Activated CD4-positive, alpha-beta T cell treated with anti-CD3 and anti-CD28 coated beads, Interleukin-2, amount 10 ng/mL, durations not matched to agents 7 days and 5 days (primary cell): ENCODE measurements at regions not wholly inside any gene's neighbourhood (a gene's known extent, or its start where the extent isn't known, plus 50 kb on each side); places are given as distances from the start of the nearest gene placed in this dataset.
A peak's percentile ranks its signal among the peaks of the same experiment; 100 is the strongest.

Experiments used
- CTCF ChIA-PET: fragments of 350-600 bp; sonication (Branson Sonifier 250); formaldehyde crosslinking; loops from one replicate; lab custom pipeline; 2021; ENCODE audit warnings: antibody characterized with exemption; lab: Charles Lee
- POLR2A ChIA-PET: fragments of 350-600 bp; sonication (Branson Sonifier 250); formaldehyde crosslinking; loops from one replicate; lab custom pipeline; 2021; ENCODE audit warnings: antibody characterized with exemption; lab: Charles Lee
- DNase-seq: peaks from one replicate; pipeline ENCODE4 v3.0.0-alpha.2; 2020
- H3K27ac Mint-ChIP-seq: one replicate; pipeline ENCODE4 v1.8.0; 2021; ENCODE audit warnings: mild to moderate bottlenecking, moderate library complexity, mixed read lengths
- H3K27me3 Mint-ChIP-seq: one replicate; pipeline ENCODE4 v1.8.0; 2021; ENCODE audit warnings: mixed read lengths
- H3K36me3 Mint-ChIP-seq: one replicate; pipeline ENCODE4 v1.8.0; 2021; ENCODE audit warnings: low read depth, mixed read lengths
- H3K4me1 Mint-ChIP-seq: one replicate; pipeline ENCODE4 v1.8.0; 2021; ENCODE audit warnings: mixed read lengths
- H3K4me3 Mint-ChIP-seq: one replicate; pipeline ENCODE4 v1.8.0; 2021; ENCODE audit warnings: mild to moderate bottlenecking, moderate library complexity, mixed read lengths
- H3K9me3 Mint-ChIP-seq: one replicate; pipeline ENCODE4 v1.8.0; 2021; ENCODE audit warnings: mixed read lengths

DNA sequence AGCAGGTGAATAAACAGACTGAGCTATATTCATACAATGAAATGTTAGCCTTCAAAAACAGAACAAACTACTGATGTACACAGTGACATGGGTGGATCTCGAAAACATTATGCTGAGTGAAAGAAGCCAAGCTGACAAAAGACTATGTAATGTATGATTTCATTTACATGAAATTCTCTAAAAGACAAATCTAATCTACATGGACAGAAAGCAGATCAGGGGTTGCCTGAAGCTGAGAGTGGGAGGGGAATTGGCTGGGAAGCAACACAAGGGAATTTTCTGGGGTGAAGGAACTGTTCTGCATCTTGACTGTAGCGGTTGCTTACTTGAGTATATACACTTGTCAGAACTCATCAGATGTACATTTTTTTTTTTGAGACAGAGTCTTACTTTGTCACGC, 121.7 kb upstream of the SVIL start:
- Mint-ChIP-seq H3K4me1 (no peaks in the 10 kb centered on the region), H3K27ac (no peak overlapping the region), H3K4me3 (no peak overlapping the region), H3K9me3 (no peaks in the 10 kb centered on the region), H3K27me3 (peaks cover 4% of the 10 kb centered on the region), H3K36me3 (no peaks in the 10 kb centered on the region)
- ChIA-PET CTCF (no interaction called here), POLR2A (no interaction called here)
- no peak for DNase-seq

DNA sequence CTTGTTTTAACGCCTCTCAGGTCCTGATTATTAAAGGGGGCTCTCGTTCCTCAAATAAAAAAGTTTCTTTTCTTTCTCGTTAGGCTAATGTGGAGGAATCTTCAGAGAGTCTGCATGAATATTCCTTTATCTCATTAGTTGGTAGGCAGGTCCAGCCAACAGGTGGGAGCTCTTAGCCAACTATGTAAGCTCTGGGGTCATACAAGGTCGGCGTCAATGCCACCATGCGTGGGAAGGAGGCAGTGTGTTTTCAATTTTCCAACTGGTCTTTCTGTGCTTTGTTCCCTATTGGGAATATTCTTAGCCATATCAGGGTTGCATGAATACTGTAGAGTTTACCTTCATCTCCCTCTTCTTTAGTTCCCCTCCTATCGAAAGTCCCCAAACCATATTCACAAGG, 118.5 kb upstream of the SVIL start:
- Mint-ChIP-seq H3K4me1 (no peaks in the 10 kb centered on the region), H3K27me3 (peaks cover 8% of the 10 kb centered on the region), H3K9me3 (no peaks in the 10 kb centered on the region), H3K4me3 (no peak overlapping the region), H3K36me3 (no peaks in the 10 kb centered on the region), H3K27ac (no peak overlapping the region)
- ChIA-PET POLR2A (no interaction called here), CTCF (interaction anchor here (2.3 kb wide), 1 partner anchor 10 kb away, joined by 5 read pairs; no protein-coding TSS in a partner anchor)
- no peak for DNase-seq

DNA sequence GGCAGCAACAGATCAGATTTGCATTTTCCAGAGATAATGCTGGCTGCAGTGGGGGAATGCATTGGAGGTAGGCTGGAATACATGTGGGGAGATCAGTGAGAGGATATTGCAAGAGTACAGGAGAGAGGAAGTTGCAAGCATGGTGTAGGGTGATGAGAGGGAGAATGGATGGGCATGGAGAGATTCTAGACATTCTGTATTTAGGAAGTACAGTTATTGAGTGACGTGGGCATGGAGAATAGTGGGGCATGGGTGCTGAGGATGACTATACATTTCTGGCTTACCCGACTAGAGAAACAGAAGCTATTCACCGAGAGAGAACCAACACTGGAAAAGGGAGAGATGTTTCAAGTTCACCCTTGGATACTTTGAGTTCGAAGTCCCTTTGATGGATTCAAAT, 116.9 kb upstream of the SVIL start:
- no peaks in the 10 kb centered on the region for H3K9me3 Mint-ChIP-seq
- CTCF ChIA-PET = interaction anchor here (2.3 kb wide), 1 partner anchor 12 kb away, joined by 5 read pairs; no protein-coding TSS in a partner anchor

DNA sequence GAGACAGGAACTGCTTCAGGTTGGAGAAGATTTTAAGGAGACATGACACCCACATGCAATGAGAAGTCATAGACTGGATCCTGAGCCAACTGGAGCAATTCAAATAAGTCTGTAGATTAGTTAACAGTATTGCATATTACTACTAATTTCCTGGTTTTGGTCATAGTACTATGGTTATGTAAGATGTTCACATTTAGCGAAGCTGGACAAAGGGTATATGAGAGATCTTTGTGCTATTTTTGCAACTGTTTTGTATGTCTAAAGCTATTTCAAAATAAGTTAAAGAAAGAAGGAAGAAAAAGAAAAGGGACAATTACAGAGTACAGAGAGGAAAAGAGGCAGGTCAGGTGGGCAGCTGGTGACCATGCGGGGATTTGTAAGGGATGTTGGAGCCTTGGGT, 116.5 kb upstream of the SVIL start:
- no peak overlapping the region for H3K27ac Mint-ChIP-seq
- DNase-seq = no peak
- no peaks in the 10 kb centered on the region for H3K4me1 Mint-ChIP-seq
- H3K9me3 Mint-ChIP-seq = no peaks in the 10 kb centered on the region
- no peaks in the 10 kb centered on the region for H3K36me3 Mint-ChIP-seq
- ChIA-PET POLR2A (no interaction called here), CTCF (interaction anchor here (2.3 kb wide), 1 partner anchor 12 kb away, joined by 5 read pairs; no protein-coding TSS in a partner anchor)
- peaks cover 9% of the 10 kb centered on the region for H3K27me3 Mint-ChIP-seq
- H3K4me3 Mint-ChIP-seq = no peak overlapping the region

More for the DNA sequence above, 116.9 kb upstream of the SVIL start:
- H3K27ac Mint-ChIP-seq = no peak overlapping the region
- no peak for DNase-seq
- H3K27me3 Mint-ChIP-seq = peaks cover 9% of the 10 kb centered on the region
- POLR2A ChIA-PET = interaction anchor here (0.7 kb wide), 1 partner anchor 70 kb away, joined by 7 read pairs; no protein-coding TSS in a partner anchor
- H3K4me1 Mint-ChIP-seq = no peaks in the 10 kb centered on the region
- H3K4me3 Mint-ChIP-seq = no peak overlapping the region
- H3K36me3 Mint-ChIP-seq = no peaks in the 10 kb centered on the region

DNA sequence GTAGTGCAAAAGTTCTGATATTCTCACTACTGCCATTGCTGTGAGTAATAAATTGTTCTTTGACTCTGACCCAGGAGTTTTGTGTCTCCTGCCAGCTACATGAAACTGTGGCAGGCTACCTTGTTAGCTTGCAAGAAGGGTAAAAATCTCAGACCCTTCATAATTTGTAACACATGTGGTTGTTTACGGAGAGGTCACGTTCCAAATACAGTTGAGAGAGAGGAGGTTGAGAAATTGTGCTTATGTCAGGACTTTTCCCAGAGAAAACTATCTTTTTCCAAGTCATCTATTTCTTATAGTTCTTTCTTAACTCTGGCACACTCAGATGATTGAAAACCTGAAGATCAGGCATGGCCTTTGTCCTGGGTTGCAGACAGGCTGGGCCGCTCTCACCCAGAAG, 114.4 kb upstream of the SVIL start:
- H3K4me1 Mint-ChIP-seq = no peaks in the 10 kb centered on the region
- ChIA-PET POLR2A (no interaction called here), CTCF (no interaction called here)
- H3K9me3 Mint-ChIP-seq = no peaks in the 10 kb centered on the region
- H3K27me3 Mint-ChIP-seq = peaks cover 9% of the 10 kb centered on the region
- H3K27ac Mint-ChIP-seq = no peak overlapping the region
- no peak for DNase-seq
- H3K36me3 Mint-ChIP-seq = no peaks in the 10 kb centered on the region
- H3K4me3 Mint-ChIP-seq = no peak overlapping the region

DNA sequence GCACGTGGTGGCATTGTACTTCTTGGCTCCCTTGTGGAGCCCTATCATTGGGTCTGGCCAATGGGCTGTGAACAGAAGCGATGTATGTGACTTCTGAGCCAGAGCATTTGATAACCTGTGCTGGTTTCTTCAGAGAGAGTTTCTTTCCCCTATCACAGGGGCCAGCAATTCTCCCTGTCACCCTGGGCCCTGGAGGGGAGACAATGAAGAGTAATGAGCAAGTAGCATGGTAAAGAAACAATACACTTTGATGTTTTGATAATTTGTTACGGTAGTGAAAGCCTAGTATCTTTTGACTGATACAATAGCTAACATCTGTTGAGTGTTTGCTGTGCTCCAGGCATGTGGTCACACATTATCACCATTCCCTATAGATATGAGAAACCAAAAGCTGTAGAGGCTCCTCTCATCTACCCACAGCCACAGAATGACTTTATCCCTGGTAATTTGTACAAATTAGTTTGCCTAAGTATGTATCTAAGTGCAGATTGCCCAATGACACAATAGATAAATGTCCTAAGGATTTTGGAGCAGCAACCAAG, 113.4 kb upstream of the SVIL start:
- Mint-ChIP-seq H3K4me1 (no peaks in the 10 kb centered on the region), H3K36me3 (no peaks in the 10 kb centered on the region), H3K27me3 (peaks cover 8% of the 10 kb centered on the region), H3K27ac (no peak overlapping the region), H3K4me3 (no peak overlapping the region), H3K9me3 (no peaks in the 10 kb centered on the region)
- CTCF ChIA-PET = no interaction called here
- DNase-seq = no peak
- POLR2A ChIA-PET = no interaction called here

DNA sequence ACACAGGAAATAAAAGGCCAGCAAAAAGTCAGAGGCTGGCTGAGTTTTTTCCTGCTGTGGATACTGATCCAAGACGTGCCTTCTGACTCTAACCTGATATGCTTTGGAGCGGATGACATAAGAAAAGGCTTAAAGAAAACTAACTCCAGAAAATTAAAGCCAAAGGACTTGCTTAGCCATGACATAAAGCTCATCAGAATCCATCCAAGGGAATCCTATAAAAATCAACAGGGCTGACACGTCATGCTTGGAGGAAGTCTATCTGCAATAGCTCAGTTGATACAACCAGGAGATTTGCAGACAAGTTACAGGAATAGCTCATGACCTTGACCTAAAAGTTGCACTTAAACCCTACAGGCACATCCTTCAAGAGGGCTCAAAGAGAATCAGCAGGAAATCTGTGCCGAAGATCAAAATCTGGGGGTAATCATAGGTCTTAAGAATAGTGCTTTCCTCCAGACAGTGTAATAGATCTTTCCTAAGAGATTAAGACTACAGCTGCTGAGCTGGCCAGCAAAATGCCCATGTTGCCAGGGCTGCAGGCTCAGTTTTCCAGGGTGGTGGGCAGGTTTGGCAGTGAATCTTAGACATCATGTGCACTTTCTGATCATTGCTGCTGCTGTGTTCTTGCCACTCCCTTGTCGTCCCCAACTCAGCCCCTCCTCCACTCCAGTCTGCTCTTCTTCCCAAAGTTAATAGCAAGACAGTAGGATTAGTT, 111.5 kb upstream of the SVIL start:
- no peak for DNase-seq
- H3K36me3 Mint-ChIP-seq = no peaks in the 10 kb centered on the region
- H3K4me1 Mint-ChIP-seq = no peaks in the 10 kb centered on the region
- H3K4me3 Mint-ChIP-seq = no peak overlapping the region
- H3K27me3 Mint-ChIP-seq = peaks cover 8% of the 10 kb centered on the region
- H3K9me3 Mint-ChIP-seq = no peaks in the 10 kb centered on the region
- ChIA-PET CTCF (interaction anchor here (0.7 kb wide), 1 partner anchor 252 kb away, joined by 3 read pairs; no protein-coding TSS in a partner anchor), POLR2A (no interaction called here)
- no peak overlapping the region for H3K27ac Mint-ChIP-seq

DNA sequence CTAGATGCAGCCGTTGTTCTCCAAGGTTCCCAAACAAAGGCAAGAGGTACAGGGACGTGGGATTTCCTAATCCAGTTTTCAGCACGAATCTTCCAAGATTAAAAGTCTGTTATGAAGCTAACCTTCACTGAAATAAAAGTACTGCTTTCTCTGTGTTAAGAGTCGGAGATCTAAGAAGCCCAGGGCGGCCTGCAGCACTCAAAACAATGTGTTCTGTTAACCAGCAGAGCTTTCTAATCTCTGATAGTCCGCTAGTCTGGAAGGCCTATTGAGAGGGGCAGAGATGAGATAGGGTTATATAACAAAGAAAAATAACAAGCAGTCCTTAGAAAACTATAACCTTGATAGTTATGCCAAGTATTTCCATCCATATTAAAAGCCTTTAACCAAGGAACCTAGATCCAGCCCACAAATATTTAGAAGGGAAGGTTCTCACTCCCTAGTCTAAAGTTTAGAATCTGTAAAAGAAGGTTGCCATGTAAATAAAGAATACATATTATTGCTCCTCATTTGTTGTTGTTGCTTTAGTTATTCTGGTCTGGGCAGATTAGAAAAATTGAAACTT, 106.3 kb upstream of the SVIL start:
- Mint-ChIP-seq H3K9me3 (no peaks in the 10 kb centered on the region), H3K36me3 (no peaks in the 10 kb centered on the region), H3K4me1 (peaks cover 6% of the 10 kb centered on the region), H3K4me3 (no peak overlapping the region), H3K27ac (no peak overlapping the region), H3K27me3 (peaks cover 30% of the 10 kb centered on the region)
- ChIA-PET POLR2A (no interaction called here), CTCF (no interaction called here)
- DNase-seq = no peak

DNA sequence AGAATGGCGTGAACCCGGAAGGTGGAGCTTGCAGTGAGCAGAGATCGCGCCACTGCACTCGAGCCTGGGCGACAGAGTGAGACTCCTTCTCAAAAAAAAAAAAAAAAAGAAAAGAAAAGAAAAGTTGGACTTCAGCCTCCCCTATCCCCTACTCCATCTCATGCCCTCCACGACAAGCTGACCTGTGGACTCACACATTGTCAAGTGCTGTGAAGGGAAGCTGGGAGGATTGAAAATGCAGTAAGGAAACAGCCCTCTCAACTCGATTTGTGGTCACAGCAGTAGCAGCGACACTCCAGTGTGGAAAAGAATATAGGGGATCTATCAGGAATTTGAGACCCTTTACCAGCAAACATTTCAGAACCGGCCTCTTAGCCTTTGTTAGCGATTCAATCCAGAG, 103.6 kb upstream of the SVIL start:
- Mint-ChIP-seq H3K4me1 (peaks cover 23% of the 10 kb centered on the region), H3K27ac (no peak overlapping the region), H3K4me3 (no peak overlapping the region), H3K36me3 (peaks cover 7% of the 10 kb centered on the region), H3K9me3 (no peaks in the 10 kb centered on the region), H3K27me3 (peaks cover 28% of the 10 kb centered on the region)
- ChIA-PET CTCF (no interaction called here), POLR2A (no interaction called here)
- DNase-seq = no peak

DNA sequence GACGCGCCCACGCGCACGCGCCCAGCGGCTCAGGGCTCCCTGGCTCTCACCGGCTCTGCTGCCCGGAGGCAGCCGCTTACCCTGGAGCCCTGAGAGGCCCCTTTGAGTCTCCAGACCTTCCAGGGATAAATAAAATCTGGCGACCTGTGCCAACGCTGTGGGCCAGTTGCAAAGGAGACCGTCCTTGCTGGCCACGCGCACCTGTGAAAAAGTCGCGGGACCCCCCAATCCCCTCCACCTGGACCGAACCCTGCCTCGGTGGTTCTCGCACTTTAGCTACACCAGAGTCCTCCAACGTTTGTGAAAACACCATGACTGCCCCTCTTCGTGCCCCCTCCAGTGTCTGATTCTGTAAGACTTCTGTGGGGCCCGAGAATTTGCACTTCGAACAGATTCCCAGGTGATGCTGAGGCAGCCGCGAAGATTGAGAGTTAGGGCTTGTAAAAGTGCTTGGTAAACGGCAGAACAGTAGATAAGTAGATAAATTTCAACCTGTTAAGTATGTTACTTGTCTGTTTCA, 102.4 kb upstream of the SVIL start:
- Mint-ChIP-seq H3K4me3 (peak overlapping the region; percentile 72), H3K27ac (peak overlapping the region; percentile 31), H3K9me3 (no peaks in the 10 kb centered on the region), H3K4me1 (peaks cover 26% of the 10 kb centered on the region), H3K36me3 (peaks cover 7% of the 10 kb centered on the region), H3K27me3 (peaks cover 28% of the 10 kb centered on the region)
- POLR2A ChIA-PET = no interaction called here
- no peak for DNase-seq
- CTCF ChIA-PET = no interaction called here

DNA sequence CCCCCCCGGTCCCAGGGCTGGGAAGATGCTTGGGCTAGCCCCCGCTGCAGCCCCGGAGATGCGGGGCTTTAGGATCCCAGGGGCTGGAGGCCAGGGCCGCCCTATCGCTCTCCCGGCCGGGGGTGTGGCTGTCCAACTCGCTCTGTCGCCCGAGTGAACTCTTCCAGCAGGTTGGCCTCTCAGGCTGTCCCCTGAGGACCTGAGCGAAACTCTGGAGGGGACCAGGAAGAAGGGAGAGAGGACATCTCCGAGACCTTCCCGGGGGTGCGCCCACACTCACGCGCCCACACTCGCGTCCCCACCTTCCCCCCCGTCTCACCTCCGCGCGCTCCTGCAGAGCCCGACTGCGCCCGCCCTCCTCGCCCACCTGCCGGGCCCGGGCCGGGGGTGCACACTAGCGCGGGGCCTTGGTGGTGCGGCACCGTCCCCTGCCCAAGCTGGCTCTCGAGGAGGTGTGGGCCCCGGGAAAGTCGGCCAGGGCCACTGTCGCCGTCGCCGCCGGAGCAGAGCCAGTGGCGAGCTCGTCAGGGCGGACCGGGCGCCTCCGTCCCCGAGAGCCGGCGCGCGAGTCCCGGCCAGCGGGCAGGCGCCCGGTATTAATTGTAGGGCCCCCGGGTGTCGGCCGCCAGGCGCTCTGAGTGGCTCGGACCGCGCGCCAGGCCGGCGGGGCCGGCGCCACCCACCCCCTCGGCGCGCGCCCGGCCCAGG, 101.7 kb upstream of the SVIL start:
- H3K4me1 Mint-ChIP-seq = peaks cover 28% of the 10 kb centered on the region
- DNase-seq = no peak
- H3K4me3 Mint-ChIP-seq = peak overlapping the region; percentile 86
- no peak overlapping the region for H3K27ac Mint-ChIP-seq
- H3K27me3 Mint-ChIP-seq = peaks cover 28% of the 10 kb centered on the region
- CTCF ChIA-PET = interaction anchor here (0.6 to 1.3 kb wide), 6 partner anchors 8 to 1604 kb away, joined by 3 to 6 read pairs (median 3); no protein-coding TSS in a partner anchor
- H3K36me3 Mint-ChIP-seq = peaks cover 10% of the 10 kb centered on the region
- no peaks in the 10 kb centered on the region for H3K9me3 Mint-ChIP-seq
- POLR2A ChIA-PET = interaction anchor here (0.6 kb wide), 1 partner anchor 55 kb away, joined by 3 read pairs; no protein-coding TSS in a partner anchor

DNA sequence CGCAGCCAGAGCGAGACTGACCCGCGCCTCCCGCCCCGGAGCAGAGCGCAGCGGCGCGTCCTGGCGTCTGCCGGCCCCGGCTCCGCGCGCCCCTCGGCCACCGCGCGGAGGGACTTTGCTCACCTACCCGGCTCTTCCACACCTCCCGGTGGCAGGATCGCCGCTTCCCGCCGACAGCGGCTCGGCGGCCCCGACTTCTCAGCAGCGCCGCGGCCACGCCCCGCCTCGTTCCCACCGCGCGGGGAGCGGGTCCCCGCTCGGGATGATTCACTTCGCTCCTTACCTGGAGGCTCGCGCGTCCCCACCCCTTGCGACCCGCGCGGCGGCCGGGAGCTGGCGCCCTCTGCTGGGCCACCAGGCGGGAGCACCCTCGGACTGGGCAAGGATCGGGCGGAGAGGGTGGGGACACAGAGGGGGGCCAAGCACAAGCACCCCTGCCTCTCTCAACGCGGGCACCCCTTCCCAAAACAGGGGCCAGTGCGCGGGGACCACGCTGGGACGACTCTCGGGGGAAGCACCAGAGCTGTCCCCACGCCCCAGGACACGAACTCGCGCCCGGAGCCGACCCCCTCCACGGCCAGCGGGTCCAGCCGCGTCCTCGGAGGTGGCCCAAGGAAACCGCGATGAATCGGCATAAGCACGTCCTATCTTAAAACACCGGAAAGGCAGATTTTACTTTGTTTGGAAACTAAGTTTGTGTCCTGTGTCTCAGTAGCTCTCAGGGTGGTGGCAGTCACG, 101.0 kb upstream of the SVIL start:
- ChIA-PET POLR2A (interaction anchor here (0.6 kb wide), 1 partner anchor 54 kb away, joined by 3 read pairs; no protein-coding TSS in a partner anchor), CTCF (interaction anchor here (0.6 to 1.3 kb wide), 6 partner anchors 9 to 1605 kb away, joined by 3 to 6 read pairs (median 3); no protein-coding TSS in a partner anchor)
- Mint-ChIP-seq H3K9me3 (no peaks in the 10 kb centered on the region), H3K4me1 (peaks cover 32% of the 10 kb centered on the region), H3K27me3 (peaks cover 26% of the 10 kb centered on the region), H3K27ac (peak overlapping the region; percentile 90), H3K36me3 (peaks cover 10% of the 10 kb centered on the region), H3K4me3 (peak overlapping the region; percentile 86)
- DNase-seq = peak; percentile 82
